ENCODE measurements at regions not wholly inside any gene's neighbourhood (a gene's known extent, or its start where the extent isn't known, plus 50 kb on each side); places are given as distances from the start of the nearest gene placed in this dataset.
"Not testable (repeated sequence)": the region's sequence is repeated elsewhere in the genome, so short reads cannot be mapped to it uniquely, and the experiment has no call there.

DNA sequence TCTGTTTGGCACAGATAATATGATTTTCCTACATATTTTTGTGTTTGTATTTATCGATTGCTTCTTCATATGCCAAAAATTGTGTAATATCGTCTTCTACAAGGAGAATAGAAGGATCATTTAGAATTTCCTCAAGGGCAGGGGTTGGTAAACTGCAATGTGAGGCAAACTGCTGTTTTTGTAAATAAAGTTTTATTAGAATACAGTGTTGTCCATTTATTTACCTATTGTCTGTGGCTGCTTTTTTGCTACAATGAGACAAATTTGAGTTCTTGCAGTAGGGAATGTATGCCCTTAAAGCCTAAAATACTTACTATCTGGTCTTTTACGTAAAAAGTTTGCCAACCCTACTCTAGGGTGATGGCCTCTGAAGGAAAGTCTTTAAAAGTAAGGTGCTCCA is 509.5 kb downstream of the TMEM114 start:
- POLR2A ChIA-PET, result no interaction called here
- no peak for DNase-seq (ENCODE audit: extremely low spot score)
- CTCF ChIA-PET, result no interaction called here
- TF ChIP-seq, protein P1, sequence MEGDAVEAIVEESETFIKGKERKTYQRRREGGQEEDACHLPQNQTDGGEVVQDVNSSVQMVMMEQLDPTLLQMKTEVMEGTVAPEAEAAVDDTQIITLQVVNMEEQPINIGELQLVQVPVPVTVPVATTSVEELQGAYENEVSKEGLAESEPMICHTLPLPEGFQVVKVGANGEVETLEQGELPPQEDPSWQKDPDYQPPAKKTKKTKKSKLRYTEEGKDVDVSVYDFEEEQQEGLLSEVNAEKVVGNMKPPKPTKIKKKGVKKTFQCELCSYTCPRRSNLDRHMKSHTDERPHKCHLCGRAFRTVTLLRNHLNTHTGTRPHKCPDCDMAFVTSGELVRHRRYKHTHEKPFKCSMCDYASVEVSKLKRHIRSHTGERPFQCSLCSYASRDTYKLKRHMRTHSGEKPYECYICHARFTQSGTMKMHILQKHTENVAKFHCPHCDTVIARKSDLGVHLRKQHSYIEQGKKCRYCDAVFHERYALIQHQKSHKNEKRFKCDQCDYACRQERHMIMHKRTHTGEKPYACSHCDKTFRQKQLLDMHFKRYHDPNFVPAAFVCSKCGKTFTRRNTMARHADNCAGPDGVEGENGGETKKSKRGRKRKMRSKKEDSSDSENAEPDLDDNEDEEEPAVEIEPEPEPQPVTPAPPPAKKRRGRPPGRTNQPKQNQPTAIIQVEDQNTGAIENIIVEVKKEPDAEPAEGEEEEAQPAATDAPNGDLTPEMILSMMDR (IDR thresholded peaks at IDR 0.05; ENCODE audit: control extremely low read depth, extremely low read depth, low read depth, missing control alignments), result no peak

DNA sequence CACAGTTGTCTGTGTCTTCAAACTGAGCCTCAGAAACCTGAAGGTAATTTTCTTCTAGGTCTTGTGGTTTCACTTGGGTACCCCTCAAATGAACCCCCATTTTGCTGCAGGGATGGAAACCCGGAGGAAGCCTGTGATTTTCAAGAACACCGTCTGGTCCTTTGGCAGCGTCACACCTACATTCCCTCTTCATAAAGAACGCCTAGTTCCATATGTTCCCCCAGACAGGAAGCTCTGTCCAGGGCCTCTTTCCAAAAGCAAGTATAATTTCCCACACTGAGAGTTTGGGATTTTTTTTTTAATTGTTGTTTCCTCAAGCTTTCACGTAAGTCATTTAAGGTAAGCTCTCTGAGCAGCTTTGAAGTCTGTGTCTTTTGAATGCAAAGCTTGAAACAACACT is 515.0 kb downstream of the TMEM114 start:
- POLR2A ChIA-PET, result no interaction called here
- TF ChIP-seq, protein P1 (IDR thresholded peaks at IDR 0.05; ENCODE audit: control extremely low read depth, extremely low read depth, low read depth, missing control alignments), result no peak
- no peak for DNase-seq (ENCODE audit: extremely low spot score)
- CTCF ChIA-PET, result no interaction called here

DNA sequence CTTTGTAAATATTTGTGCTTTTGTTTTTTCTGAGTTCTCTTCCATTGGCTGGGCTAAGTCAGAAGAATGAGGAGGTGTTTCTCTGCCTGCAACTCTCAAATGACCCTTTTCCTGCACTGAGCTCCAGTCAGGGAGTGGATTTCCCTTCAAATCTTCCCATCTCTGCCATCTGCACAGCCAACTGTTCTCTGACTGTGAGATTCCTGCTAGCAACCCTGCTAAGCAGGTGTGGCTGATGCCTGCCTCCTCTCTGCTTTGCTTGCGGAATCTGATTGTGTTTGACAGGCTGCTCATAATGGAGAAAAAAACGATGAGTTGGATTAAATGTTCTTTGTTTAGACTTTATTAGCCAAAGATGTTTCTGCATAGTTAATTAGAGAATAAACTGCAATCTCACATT is 519.8 kb downstream of the TMEM114 start:
- ChIA-PET CTCF (no interaction called here), POLR2A (no interaction called here)
- DNase-seq (ENCODE audit: extremely low spot score), result no peak
- TF ChIP-seq, protein P1 (IDR thresholded peaks at IDR 0.05; ENCODE audit: control extremely low read depth, extremely low read depth, low read depth, missing control alignments), result no peak

DNA sequence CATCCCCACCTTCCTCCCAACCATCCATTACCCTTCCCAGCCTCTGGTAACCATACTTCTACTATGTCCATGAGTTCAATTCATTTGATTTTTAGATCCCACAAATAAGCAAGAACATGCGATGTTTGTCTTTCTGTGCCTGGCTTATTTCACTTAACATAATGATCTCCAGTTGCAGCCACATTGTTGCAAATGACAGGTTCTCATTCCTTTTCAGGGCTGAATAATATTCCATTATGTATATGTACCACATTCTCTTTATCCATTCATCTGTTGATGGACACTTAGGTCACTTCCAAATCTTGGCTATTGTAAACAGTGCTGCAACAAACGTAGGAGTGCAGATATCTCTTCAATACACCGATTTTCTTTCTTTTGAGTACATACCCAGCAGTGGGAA is 522.1 kb downstream of the TMEM114 start:
- POLR2A ChIA-PET; CTCF ChIA-PET; DNase-seq (ENCODE audit: extremely low spot score): not testable (repeated sequence)

DNA sequence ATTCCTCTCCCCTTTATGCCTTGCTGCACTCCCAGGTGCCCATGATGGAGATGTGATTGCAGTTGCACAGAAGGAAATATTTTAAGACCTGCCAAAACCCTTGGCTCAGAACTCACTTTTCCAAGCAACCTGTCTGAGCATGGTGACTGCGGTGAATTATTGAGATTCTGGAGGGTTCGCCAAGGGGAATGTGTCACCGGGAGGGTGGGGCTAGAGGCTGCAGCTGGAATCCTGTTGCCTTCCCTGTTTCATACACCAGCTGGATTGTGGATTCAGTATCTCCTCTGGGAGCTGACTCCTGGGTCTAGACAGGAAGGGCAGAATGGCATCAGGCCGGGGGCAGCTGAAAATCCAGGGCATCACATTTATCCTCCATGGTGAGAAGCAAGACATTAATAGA is 527.2 kb downstream of the TMEM114 start:
- ChIA-PET CTCF (no interaction called here), POLR2A (no interaction called here)
- TF ChIP-seq, protein P1 (IDR thresholded peaks at IDR 0.05; ENCODE audit: control extremely low read depth, extremely low read depth, low read depth, missing control alignments), result no peak
- no peak for DNase-seq (ENCODE audit: extremely low spot score)

DNA sequence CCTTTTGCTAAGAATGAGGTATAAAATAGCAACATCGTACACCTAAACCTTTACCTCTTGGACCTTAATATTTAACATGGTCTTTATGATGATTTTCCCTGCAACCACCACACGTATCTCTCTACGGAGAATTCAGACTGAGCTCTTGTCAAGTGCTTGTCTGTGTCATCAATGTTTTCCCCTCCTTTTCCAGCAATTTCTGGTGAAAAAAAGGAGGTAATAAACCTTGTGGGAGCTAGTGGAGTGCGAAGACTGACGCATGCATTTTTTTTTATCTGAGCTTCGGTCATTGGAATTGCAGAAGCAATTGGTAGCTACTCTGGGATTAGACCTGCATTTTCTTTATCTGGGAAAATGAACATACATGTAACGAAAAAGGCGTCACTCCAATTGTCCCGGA is 527.6 kb downstream of the TMEM114 start:
- DNase-seq (ENCODE audit: extremely low spot score), result no peak
- ChIA-PET CTCF (interaction anchor here (1.1 kb wide), 1 partner anchor 418 kb away, joined by 3 read pairs; no protein-coding TSS in a partner anchor), POLR2A (no interaction called here)
- TF ChIP-seq, protein P1 (IDR thresholded peaks at IDR 0.05; ENCODE audit: control extremely low read depth, extremely low read depth, low read depth, missing control alignments), result no peak

DNA sequence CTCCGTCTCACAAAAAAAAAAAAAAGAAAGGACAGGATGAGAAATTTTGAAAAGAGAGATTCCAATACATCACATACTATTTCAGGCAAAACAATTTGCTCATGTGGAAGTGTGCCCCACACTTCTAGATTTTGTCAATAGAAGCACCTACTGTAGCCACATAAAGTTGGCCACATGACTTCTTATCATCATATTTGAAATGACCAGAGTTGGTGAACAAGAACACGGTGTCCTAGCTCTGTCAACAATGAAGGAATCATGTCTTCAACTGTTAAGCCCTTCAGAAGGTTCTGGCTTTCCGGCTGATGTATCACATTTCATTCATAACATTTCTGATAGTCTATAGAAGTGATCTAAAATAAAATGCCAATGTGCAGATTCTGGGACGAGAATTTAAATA is 534.5 kb downstream of the TMEM114 start:
- CTCF ChIA-PET, result no interaction called here
- no peak for DNase-seq (ENCODE audit: extremely low spot score)
- TF ChIP-seq, protein P1 (IDR thresholded peaks at IDR 0.05; ENCODE audit: control extremely low read depth, extremely low read depth, low read depth, missing control alignments), result no peak
- POLR2A ChIA-PET, result no interaction called here
